ENCODE measurements at regions not wholly inside any gene's neighbourhood (a gene's known extent, or its start where the extent isn't known, plus 50 kb on each side); places are given as distances from the start of the nearest gene placed in this dataset.
A peak's percentile ranks its signal among the peaks of the same experiment; 100 is the strongest.

- H3K4me3 ChIP-seq (ENCODE audit: low read depth, low read length), result no peak overlapping the region
- POLR2A ChIA-PET, result no interaction called here
- no peak for DNase-seq (ENCODE audit: low read depth, low spot score)
- no peak for TF ChIP-seq CTCF (IDR thresholded peaks at IDR 0.05; ENCODE audit: insufficient read depth, low read length, missing control alignments)
- CTCF ChIA-PET, result interaction anchor here (1.1 kb wide), 1 partner anchor 20 kb away, joined by 3 read pairs; no protein-coding TSS in a partner anchor
Observed at GRCh38 chr7:46239846-46240245, 318.8 kb upstream of the IGFBP3 start.

- CTCF ChIA-PET, result no interaction called here
- no peak for DNase-seq (ENCODE audit: low read depth, low spot score)
Observed at GRCh38 chr7:46237466-46237865, 316.4 kb upstream of the IGFBP3 start.

GRCh38 chr7:46233585-46234329, 312.7 kb upstream of the IGFBP3 start:
- no peak for TF ChIP-seq CTCF (IDR thresholded peaks at IDR 0.05; ENCODE audit: insufficient read depth, low read length, missing control alignments)
- POLR2A ChIA-PET, result no interaction called here

More at GRCh38 chr7:46237466-46237865, 316.4 kb upstream of the IGFBP3 start:
- POLR2A ChIA-PET, result no interaction called here
- no peak overlapping the region for H3K4me3 ChIP-seq (ENCODE audit: low read depth, low read length)
- TF ChIP-seq CTCF (IDR thresholded peaks at IDR 0.05; ENCODE audit: insufficient read depth, low read length, missing control alignments), result no peak

DNA sequence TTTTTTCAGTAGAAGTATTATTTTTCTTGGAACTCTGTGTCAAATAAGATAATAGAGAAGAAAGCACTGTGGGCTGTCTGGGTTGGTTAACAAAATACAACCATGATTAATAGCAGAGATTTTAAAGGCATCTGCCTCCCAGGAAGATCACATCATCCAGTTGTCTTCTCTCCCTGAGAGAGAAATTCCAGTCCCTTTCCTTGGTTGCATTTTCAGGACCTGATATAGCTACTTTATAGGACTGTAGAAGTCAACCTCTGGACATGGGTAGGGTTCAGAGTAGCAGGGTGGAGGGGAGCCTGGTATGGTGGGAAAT, 309.9 kb upstream of the IGFBP3 start:
- POLR2A ChIA-PET, result no interaction called here
- CTCF ChIA-PET, result interaction anchor here (1.4 kb wide), 1 partner anchor 308 kb away, joined by 6 read pairs; no protein-coding TSS in a partner anchor
- no peak for TF ChIP-seq CTCF (IDR thresholded peaks at IDR 0.05; ENCODE audit: insufficient read depth, low read length, missing control alignments)
- no peak overlapping the region for H3K4me3 ChIP-seq (ENCODE audit: low read depth, low read length)
- DNase-seq (ENCODE audit: low read depth, low spot score), result peak; percentile 45

More at GRCh38 chr7:46233585-46234329, 312.7 kb upstream of the IGFBP3 start:
- no peak overlapping the region for H3K4me3 ChIP-seq (ENCODE audit: low read depth, low read length)
- CTCF ChIA-PET, result interaction anchor here (1.9 kb wide), 1 partner anchor 312 kb away, joined by 7 read pairs; the partner anchor contains the start of gene IGFBP3
- DNase-seq (ENCODE audit: low read depth, low spot score), result no peak

DNA sequence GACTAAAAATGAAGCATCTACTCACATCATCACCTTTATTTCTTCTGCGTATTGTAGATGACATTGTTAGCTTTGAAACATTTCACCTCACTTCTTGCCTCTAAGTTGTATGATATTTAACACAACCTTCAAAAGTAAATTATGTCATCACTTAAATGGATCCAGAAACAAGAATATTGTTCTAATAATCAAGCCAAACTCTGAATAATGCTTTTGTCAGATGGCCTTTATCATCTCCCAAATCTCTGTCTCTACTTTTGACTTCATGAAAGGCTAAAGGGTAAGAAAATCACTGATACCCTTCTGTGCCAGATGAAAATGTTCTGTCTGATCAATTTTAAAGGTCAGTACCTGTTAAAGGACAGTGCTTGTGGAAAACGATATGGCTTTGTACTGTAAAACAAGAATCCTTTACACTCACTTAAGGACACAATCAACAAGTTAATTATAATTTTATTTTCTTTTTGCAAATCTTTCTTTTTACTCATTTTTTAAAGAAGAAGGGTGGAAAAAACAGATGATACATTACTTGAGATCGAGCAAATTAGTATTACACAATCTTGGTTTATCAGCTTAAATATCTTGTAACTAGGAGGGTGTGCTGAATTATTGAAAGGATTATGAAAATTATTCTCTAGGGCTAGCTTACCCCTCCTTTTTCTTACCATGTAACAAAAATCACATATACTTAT, 309.4 kb upstream of the IGFBP3 start:
- CTCF ChIA-PET, result interaction anchor here (1.4 kb wide), 1 partner anchor 308 kb away, joined by 6 read pairs; no protein-coding TSS in a partner anchor
- POLR2A ChIA-PET, result no interaction called here
- H3K4me3 ChIP-seq (ENCODE audit: low read depth, low read length), result no peak overlapping the region
- TF ChIP-seq CTCF (IDR thresholded peaks at IDR 0.05; ENCODE audit: insufficient read depth, low read length, missing control alignments), result no peak
- no peak for DNase-seq (ENCODE audit: low read depth, low spot score)

DNA sequence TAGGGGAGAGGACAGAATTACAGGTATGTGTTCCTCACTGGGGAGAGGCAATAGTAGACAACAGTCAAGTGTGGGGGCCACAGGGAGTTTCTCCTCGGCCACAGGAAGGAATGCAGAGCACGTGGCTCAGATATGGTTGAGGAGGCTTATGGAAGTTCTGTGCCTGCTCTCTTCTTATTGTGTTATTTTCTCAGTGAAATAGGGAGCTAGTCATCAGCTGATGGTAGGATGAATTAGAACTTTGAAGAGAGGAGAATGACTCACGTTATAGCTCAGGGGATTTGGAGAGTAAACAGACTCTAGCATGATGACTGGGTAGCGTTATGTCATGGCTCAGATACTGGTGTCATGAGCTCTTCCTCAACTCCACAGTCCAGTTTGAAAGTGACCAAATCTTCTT, 308.3 kb upstream of the IGFBP3 start:
- POLR2A ChIA-PET, result interaction anchor here (0.6 kb wide), 1 partner anchor 57 kb away, joined by 3 read pairs; no protein-coding TSS in a partner anchor
- peak; percentile 77 for DNase-seq (ENCODE audit: low read depth, low spot score)
- no peak overlapping the region for H3K4me3 ChIP-seq (ENCODE audit: low read depth, low read length)
- CTCF ChIA-PET, result interaction anchor here (0.7 kb wide), 1 partner anchor 306 kb away, joined by 3 read pairs; no protein-coding TSS in a partner anchor
- TF ChIP-seq CTCF (IDR thresholded peaks at IDR 0.05; ENCODE audit: insufficient read depth, low read length, missing control alignments), result no peak

Data from AG04449 (cell line).